ENCODE measurements at regions not wholly inside any gene's neighbourhood (a gene's known extent, or its start where the extent isn't known, plus 50 kb on each side); places are given as distances from the start of the nearest gene placed in this dataset.

- Mint-ChIP-seq H3K4me1 (ENCODE audit: low read depth) (no peaks in the 10 kb centered on the region), H3K27me3 (ENCODE audit: insufficient read depth) (peaks cover 2% of the 10 kb centered on the region; the same call in 1 of the 2 replicates), H3K4me3 (no peak overlapping the region), H3K36me3 (ENCODE audit: low read depth) (no peaks in the 10 kb centered on the region; the same call in 1 of the 2 replicates), H3K9me3 (peaks cover 7% of the 10 kb centered on the region), H3K27ac (no peak overlapping the region)
- no peak for TF ChIP-seq CTCF (IDR thresholded peaks at IDR 0.05)
- DNase-seq: no peak
Measured at GRCh38 chr2:58545300-58546280, 304.5 kb upstream of the FANCL start.

- no peaks in the 10 kb centered on the region for H3K36me3 Mint-ChIP-seq (ENCODE audit: low read depth)
- no peak for TF ChIP-seq CTCF (IDR thresholded peaks at IDR 0.05)
- no peak for DNase-seq
- H3K4me3 Mint-ChIP-seq: no peak overlapping the region
- peaks cover 4% of the 10 kb centered on the region for H3K9me3 Mint-ChIP-seq
- peaks cover 2% of the 10 kb centered on the region; the same call in 1 of the 2 replicates for H3K27me3 Mint-ChIP-seq (ENCODE audit: insufficient read depth)
- H3K4me1 Mint-ChIP-seq (ENCODE audit: low read depth): no peaks in the 10 kb centered on the region
- no peak overlapping the region for H3K27ac Mint-ChIP-seq
Measured at GRCh38 chr2:58543442-58543841, 302.3 kb upstream of the FANCL start.

GRCh38 chr2:58541511-58541910, 300.4 kb upstream of the FANCL start:
- Mint-ChIP-seq H3K27ac (no peak overlapping the region), H3K36me3 (ENCODE audit: low read depth) (no peaks in the 10 kb centered on the region), H3K9me3 (no peaks in the 10 kb centered on the region; the same call in 1 of the 2 replicates), H3K27me3 (ENCODE audit: insufficient read depth) (no peaks in the 10 kb centered on the region), H3K4me1 (ENCODE audit: low read depth) (no peaks in the 10 kb centered on the region), H3K4me3 (no peak overlapping the region)
- TF ChIP-seq CTCF (IDR thresholded peaks at IDR 0.05): no peak
- DNase-seq: no peak

- TF ChIP-seq CTCF (IDR thresholded peaks at IDR 0.05): no peak
- H3K27me3 Mint-ChIP-seq (ENCODE audit: insufficient read depth): no peaks in the 10 kb centered on the region
- H3K36me3 Mint-ChIP-seq (ENCODE audit: low read depth): no peaks in the 10 kb centered on the region
- H3K4me1 Mint-ChIP-seq (ENCODE audit: low read depth): no peaks in the 10 kb centered on the region
- no peak for DNase-seq
- H3K9me3 Mint-ChIP-seq: no peaks in the 10 kb centered on the region; the same call in 1 of the 2 replicates
- no peak overlapping the region for H3K4me3 Mint-ChIP-seq
- no peak overlapping the region for H3K27ac Mint-ChIP-seq
Measured at GRCh38 chr2:58540681-58541080, 299.6 kb upstream of the FANCL start.

- Mint-ChIP-seq H3K9me3 (no peaks in the 10 kb centered on the region; the same call in 1 of the 2 replicates), H3K27me3 (ENCODE audit: insufficient read depth) (no peaks in the 10 kb centered on the region), H3K4me1 (ENCODE audit: low read depth) (no peaks in the 10 kb centered on the region), H3K27ac (no peak overlapping the region), H3K36me3 (ENCODE audit: low read depth) (no peaks in the 10 kb centered on the region), H3K4me3 (no peak overlapping the region)
- no peak for TF ChIP-seq CTCF (IDR thresholded peaks at IDR 0.05)
- no peak for DNase-seq
Measured at GRCh38 chr2:58539973-58540372, 298.8 kb upstream of the FANCL start.

Measured in HFFc6 (cell line).